ENCODE measurements at regions not wholly inside any gene's neighbourhood (a gene's known extent, or its start where the extent isn't known, plus 50 kb on each side); places are given as distances from the start of the nearest gene placed in this dataset.

DNA sequence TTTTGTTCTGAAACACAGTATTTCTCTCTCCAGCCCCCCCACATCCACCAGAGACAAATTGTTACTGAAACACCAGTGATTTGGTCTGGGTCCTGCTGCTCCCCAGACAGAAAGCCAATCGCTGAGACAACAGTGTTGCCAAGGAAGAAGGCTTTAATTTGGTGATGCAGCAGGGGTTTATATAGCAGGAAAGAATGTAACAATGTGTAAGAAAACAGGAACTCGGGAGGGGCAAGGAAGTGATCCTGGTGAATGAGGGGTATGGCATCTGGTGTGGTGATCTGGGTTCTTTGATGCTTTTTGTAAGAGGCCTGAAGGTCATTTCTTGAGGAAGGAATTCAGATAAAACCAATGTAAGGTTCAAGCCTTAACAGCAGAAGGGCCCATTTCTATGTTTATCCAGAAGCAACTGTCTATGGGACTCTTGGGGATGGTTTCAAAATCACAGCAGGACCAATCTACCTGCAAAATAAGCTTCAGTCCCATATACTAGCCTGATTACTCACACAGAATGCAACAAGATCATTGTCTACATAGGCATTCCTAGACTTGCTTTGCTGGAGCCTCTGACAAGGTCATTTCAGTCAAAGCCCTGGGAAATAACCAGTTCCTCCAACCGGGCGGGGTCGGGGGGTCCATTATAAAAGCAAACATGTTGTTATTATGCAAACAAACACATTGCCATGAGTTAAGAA is 445.2 kb upstream of the ZFP42 start:
- no peak for DNase-seq (ENCODE audit: low spot score)

DNA sequence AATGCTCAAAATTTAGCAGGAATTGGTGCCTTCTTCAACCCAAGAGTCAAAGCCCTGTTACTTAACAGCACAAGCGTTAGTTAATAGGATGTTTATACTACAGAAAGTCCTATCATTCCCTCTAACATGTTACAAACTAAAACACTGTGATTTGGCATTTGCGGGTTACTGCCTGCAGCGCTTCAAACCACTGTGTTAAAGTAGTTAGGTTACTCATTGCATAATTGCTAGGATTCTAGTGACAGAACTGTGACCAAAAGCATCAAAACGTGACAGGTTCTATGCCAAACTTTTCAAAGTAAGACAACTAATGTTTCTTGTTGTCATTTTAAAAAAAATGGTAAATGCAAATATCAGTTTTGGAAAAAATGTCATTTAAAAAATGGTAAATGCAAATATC is 442.8 kb upstream of the ZFP42 start:
- intact Hi-C loops (cut with DNase I) = no loop called here

More for the DNA sequence above, 445.2 kb upstream of the ZFP42 start:
- intact Hi-C loops (cut with DNase I) = no loop called here

DNA sequence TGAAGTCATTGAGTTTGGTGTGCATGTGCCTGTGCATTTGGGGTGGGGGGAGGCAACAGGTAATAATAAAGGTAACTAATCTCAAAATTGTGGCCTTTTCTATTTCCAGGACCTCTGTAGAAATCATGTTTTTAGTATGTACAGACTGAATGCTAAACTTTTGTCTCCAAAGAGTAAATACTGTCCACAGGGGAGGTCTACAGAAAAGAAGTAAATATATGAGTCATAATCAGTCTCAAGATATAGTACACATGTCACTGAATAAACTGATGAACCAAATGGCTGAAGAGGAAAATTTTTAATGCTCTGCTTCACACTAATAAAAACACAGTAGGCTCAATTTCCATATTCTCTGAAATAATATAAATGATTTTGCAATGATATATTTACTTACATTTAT is 440.4 kb upstream of the ZFP42 start:
- DNase-seq (ENCODE audit: low spot score) = no peak
- intact Hi-C loops (cut with DNase I) = no loop called here

More for the DNA sequence above, 442.8 kb upstream of the ZFP42 start:
- no peak for DNase-seq (ENCODE audit: low spot score)

DNA sequence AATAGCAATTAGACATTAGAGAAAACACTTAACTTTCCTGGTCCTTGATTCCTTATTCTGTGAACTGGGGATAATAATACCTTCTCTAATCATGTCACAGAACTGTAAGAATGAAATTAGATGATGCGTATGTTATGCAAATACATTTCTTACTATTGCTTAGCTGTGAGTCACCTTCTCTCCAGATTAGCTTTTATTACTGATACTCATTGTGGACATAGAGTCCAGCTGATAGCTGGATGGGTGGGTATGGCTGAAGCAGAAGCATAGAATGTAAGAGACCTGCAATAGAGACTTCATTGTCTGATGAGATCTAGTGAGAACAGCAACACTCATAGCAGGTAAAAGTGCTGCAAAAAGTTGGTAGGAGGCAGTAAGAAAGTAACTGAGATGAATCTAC is 437.2 kb upstream of the ZFP42 start:
- intact Hi-C loops (cut with DNase I) = no loop called here
- no peak for DNase-seq (ENCODE audit: low spot score)

DNA sequence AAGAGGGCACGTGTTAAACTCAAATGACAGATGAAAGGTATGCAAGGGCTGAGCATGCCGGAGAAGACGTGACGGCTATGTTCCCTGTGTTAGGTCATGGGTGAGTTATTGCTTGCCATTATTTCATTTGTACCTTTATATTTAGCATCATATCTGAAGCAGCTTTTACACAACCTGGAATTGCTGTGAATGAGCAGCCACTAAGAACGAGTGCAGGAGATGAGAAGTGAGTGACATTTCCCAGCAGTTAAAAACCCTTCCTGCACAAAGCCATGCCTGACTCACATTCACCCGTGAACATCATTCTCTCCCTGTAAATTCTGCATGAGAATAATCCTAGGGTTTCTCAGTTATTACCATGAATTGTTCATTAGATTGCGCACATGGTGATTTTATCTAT is 433.2 kb upstream of the ZFP42 start:
- intact Hi-C loops (cut with DNase I) = no loop called here
- DNase-seq (ENCODE audit: low spot score) = no peak

DNA sequence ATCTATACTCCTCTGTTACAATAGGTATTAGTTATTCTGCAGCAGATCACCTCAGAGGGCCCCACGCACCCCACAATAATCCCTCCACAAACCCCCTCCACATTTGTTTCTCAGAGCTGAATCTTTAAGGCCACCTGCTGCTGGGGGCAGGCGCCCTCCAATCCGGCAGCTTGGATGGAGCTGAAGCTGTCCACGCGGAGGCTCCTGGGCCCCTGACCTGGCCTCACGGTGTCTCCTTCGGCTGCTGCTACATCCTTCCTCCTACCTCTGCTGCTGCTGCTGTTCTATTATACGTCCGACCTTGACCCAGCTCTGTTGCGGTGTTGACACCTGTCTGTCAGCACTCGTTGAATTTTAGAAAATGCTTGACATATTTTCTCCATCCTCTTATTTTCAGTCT is 430.2 kb upstream of the ZFP42 start:
- intact Hi-C loops (cut with DNase I) = no loop called here
- no peak for DNase-seq (ENCODE audit: low spot score)

- DNase-seq (ENCODE audit: low spot score) = no peak
- intact Hi-C loops (cut with DNase I) = no loop called here
Measured at GRCh38 chr4:187569871-187570270, 425.7 kb upstream of the ZFP42 start.

GRCh38 chr4:187575706-187576105 is 419.9 kb upstream of the ZFP42 start:
- no peak for DNase-seq (ENCODE audit: low spot score)

DNA sequence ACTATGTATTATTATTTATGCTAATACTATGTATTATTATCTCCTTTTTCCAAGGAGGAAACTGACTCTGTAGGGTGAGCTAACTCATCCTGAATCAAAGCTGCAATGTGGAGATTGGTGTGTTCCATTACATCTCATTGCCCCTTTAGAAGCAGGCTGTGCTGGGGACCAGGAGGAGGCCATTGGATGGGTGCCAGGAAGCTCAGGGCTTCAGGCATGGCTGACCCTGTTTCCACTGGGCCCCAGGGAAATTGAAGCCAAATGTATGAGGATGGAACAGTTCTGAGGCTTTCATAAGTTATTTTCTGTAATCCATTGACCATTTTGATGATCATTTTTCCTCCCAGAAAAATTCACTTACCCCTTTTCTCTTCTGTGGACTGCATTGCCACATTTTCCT is 418.8 kb upstream of the ZFP42 start:
- no peak for DNase-seq (ENCODE audit: low spot score)

More at GRCh38 chr4:187575706-187576105, 419.9 kb upstream of the ZFP42 start:
- intact Hi-C loops (cut with DNase I) = no loop called here

DNA sequence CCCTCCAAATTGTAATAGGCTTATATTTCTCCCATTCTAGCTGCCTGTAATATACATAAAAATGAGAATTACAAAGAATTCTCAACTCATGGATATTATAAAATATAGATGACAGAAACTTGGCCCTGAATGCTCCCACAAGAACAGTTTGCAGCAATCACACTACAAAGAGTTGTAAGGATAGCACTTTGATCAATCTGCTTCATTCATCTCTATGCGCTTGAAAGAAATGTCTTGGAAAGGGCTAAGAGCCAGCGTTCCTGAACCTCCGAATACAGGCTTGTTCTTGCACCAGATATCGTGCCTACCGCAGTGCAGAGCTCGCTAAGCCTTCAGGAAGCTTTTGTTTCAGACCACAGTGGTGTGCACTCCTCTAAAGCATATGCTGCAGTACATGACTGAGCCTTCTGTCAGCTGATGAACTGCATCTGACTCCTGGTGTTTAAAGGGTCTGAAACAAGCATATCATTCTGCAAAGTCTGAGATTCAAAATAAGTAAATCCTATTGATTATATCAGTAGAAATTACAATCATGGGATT is 417.6 kb upstream of the ZFP42 start:
- no peak for DNase-seq (ENCODE audit: low spot score)
- intact Hi-C loops (cut with DNase I) = no loop called here

More for the DNA sequence above, 418.8 kb upstream of the ZFP42 start:
- intact Hi-C loops (cut with DNase I) = no loop called here

GRCh38 chr4:187586892-187587291 is 408.7 kb upstream of the ZFP42 start:
- no peak for DNase-seq (ENCODE audit: low spot score)

GRCh38 chr4:187598196-187598595 is 397.4 kb upstream of the ZFP42 start:
- intact Hi-C loops (cut with DNase I) = no loop called here
- no peak for DNase-seq (ENCODE audit: low spot score)

More at GRCh38 chr4:187586892-187587291, 408.7 kb upstream of the ZFP42 start:
- intact Hi-C loops (cut with DNase I) = no loop called here

DNA sequence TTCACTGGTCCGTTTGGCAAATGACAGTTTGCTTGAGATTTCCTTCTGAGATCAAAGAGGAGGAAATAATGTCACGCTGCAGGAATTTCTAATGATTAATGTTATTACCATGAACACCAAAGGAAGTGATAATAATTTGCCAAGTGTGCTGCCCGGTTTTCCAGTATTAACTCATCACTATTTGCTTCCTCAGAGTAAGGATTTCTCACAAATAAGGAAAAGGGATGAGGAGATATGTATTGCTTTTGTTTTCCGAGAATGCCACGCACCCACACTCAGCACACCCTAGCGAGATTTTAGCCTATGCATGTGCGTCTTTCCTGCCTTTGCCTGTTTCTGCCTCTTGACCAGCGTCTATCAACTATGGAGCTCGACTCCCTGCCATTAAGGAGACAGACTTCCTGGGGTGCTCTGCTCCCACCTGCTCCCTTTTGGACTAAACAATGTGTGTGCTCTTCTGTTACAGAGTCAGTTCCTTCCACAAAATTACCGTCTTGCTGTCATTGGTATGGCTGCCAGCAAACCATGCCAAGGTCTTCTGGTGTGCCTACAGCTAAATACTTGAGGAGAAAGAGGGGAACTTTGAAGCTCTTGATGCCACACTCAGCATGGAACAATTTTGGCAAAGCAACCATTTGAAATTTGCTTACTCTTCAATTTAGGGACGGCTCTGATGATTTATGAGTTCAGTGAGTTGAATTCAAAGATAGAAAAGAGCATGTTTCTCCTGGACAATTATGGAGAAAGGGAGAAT is 393.1 kb upstream of the ZFP42 start:
- no peak for DNase-seq (ENCODE audit: low spot score)
- intact Hi-C loops (cut with DNase I) = loop anchor here (10.0 kb wide), 1 partner anchor 1602 kb away; no protein-coding TSS in a partner anchor

GRCh38 chr4:187603093-187604025 is 392.2 kb upstream of the ZFP42 start:
- intact Hi-C loops (cut with DNase I) = loop anchor here (10.0 kb wide), 1 partner anchor 1601 kb away; no protein-coding TSS in a partner anchor
- DNase-seq (ENCODE audit: low spot score) = no peak

- no peak for DNase-seq (ENCODE audit: low spot score)
- intact Hi-C loops (cut with DNase I) = loop anchor here (5.0 to 10.0 kb wide), 3 partner anchors 878 to 1600 kb away; no protein-coding TSS in a partner anchor
Measured at GRCh38 chr4:187604984-187605383, 390.6 kb upstream of the ZFP42 start.

DNA sequence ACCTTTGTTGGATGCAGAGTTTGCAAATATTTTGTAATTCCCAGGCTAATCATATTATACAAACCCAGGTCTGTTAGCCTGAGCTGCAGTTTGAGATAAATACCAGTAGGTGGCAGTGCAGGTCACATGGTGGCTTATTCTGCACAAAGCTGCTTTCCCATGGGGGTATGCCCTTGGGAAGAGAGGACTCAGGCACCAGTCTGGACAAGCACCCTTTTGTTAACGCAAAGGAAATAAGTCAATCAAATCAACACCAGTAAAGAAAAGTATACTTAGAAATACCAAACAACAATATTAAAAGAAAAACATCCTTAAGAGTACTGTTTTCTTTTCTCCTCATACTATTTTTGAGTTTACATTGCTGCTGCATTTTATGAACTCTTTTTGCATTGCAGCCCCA is 389.0 kb upstream of the ZFP42 start:
- intact Hi-C loops (cut with DNase I) = loop anchor here (5.0 to 10.0 kb wide), 3 partner anchors 879 to 1598 kb away; no protein-coding TSS in a partner anchor

GRCh38 chr4:187608001-187608421 is 387.6 kb upstream of the ZFP42 start:
- no peak for DNase-seq (ENCODE audit: low spot score)
- intact Hi-C loops (cut with DNase I) = loop anchor here (5.0 to 10.0 kb wide), 3 partner anchors 881 to 1597 kb away; no protein-coding TSS in a partner anchor

More for the DNA sequence above, 389.0 kb upstream of the ZFP42 start:
- no peak for DNase-seq (ENCODE audit: low spot score)

- no peak for DNase-seq (ENCODE audit: low spot score)
- intact Hi-C loops (cut with DNase I) = no loop called here
Measured at GRCh38 chr4:187612301-187612700, 383.3 kb upstream of the ZFP42 start.

GRCh38 chr4:187613089-187613839 is 382.3 kb upstream of the ZFP42 start:
- DNase-seq (ENCODE audit: low spot score) = no peak
- intact Hi-C loops (cut with DNase I) = no loop called here
